WTC11 (cell line): ENCODE measurements at regions not wholly inside any gene's neighbourhood (a gene's known extent, or its start where the extent isn't known, plus 50 kb on each side); places are given as distances from the start of the nearest gene placed in this dataset.
"Not testable (repeated sequence)": the region's sequence is repeated elsewhere in the genome, so short reads cannot be mapped to it uniquely, and the experiment has no call there.

Experiments used
- ATAC-seq: fragments of 200-7000 bp; cut with Tn5 transposase; 2 replicates; pipeline ENCODE4 v1.10.0; 2021; ENCODE audit warnings: mild to moderate bottlenecking, moderate library complexity
- CTCF ChIA-PET: fragments of 300-600 bp; sonication (Branson Sonifier 250); formaldehyde crosslinking; loops from one replicate; lab custom pipeline; 2021; ENCODE audit warnings: antibody characterized with exemption; lab: Charles Lee
- POLR2A ChIA-PET: fragments of 350-600 bp; sonication (Branson Sonifier 250); formaldehyde crosslinking; loops from one replicate; lab custom pipeline; 2021; ENCODE audit warnings: antibody characterized with exemption; lab: Charles Lee
- DNase-seq: peaks from one replicate; pipeline ENCODE4 v3.0.0; 2021; ENCODE audit warnings: low spot score
- H3K27ac Mint-ChIP-seq: 2 replicates; pipeline ENCODE4 v1.8.0; 2021; ENCODE audit warnings: mixed read lengths
- H3K27me3 Mint-ChIP-seq: 2 replicates; pipeline ENCODE4 v1.8.0; 2021; ENCODE audit warnings: low read depth, mild to moderate bottlenecking, moderate library complexity, mixed read lengths
- H3K36me3 Mint-ChIP-seq: 2 replicates; pipeline ENCODE4 v1.8.0; 2021; ENCODE audit warnings: mixed read lengths
- H3K4me1 Mint-ChIP-seq: 2 replicates; pipeline ENCODE4 v1.8.0; 2022; ENCODE audit warnings: mixed read lengths
- H3K4me3 Mint-ChIP-seq: 2 replicates; pipeline ENCODE4 v1.8.0; 2021; ENCODE audit warnings: mild to moderate bottlenecking, moderate library complexity, mixed read lengths
- H3K9me3 Mint-ChIP-seq: 2 replicates; pipeline ENCODE4 v1.8.0; 2021; ENCODE audit warnings: mixed read lengths
- ATF1 ChIP-seq: sonication (generic); formaldehyde crosslinking; IDR thresholded peaks from 2 replicates; pipeline ENCODE4 v1.8.1; 2023; ENCODE audit warnings: mild to moderate bottlenecking, moderate library complexity, missing genetic modification reagents
- ATF2 ChIP-seq: sonication (generic); formaldehyde crosslinking; IDR thresholded peaks from 2 replicates; pipeline ENCODE4 v1.8.1; 2022; ENCODE audit warnings: low read depth, missing genetic modification reagents, borderline replicate concordance
- ATF3 ChIP-seq: sonication (generic); formaldehyde crosslinking; conservative IDR thresholded peaks from 2 replicates; pipeline ENCODE4 v1.8.1; 2022; ENCODE audit warnings: mild to moderate bottlenecking, missing genetic modification reagents
- CBFB ChIP-seq: sonication (generic); formaldehyde crosslinking; IDR thresholded peaks from 2 replicates; pipeline ENCODE4 v1.8.1; 2022; ENCODE audit warnings: mild to moderate bottlenecking, low read depth, missing genetic modification reagents
- CREB1 ChIP-seq: sonication (generic); formaldehyde crosslinking; IDR thresholded peaks from 2 replicates; pipeline ENCODE4 v1.8.0; 2023; ENCODE audit warnings: mild to moderate bottlenecking, missing genetic modification reagents
- E2F1 ChIP-seq: sonication (generic); formaldehyde crosslinking; IDR thresholded peaks from 2 replicates; pipeline ENCODE4 v1.8.0; 2022; ENCODE audit warnings: mild to moderate bottlenecking, missing genetic modification reagents
- EMX1 ChIP-seq: fragments of 250-450 bp; sonication (Bioruptor Pico); IDR thresholded peaks from 2 replicates; pipeline ENCODE4 v1.8.0; 2021; ENCODE audit warnings: mild to moderate bottlenecking
- ESRRA ChIP-seq: sonication (generic); formaldehyde crosslinking; IDR thresholded peaks from 2 replicates; pipeline ENCODE4 v1.8.1; 2022; ENCODE audit warnings: mild to moderate bottlenecking, missing genetic modification reagents, borderline replicate concordance
- GTF2I ChIP-seq: fragments of 250-450 bp; sonication (Bioruptor Pico); conservative IDR thresholded peaks from 2 replicates; pipeline ENCODE4 v1.4.0; 2021; ENCODE audit warnings: mild to moderate bottlenecking
- JAZF1 ChIP-seq: fragments of 250-450 bp; sonication (Bioruptor Pico); IDR thresholded peaks from 2 replicates; pipeline ENCODE4 v1.9.0; 2021; ENCODE audit warnings: moderate library complexity, mild to moderate bottlenecking, inconsistent platforms
- KAT7 ChIP-seq: sonication (generic); formaldehyde crosslinking; IDR thresholded peaks from 2 replicates; pipeline ENCODE4 v1.8.1; 2023; ENCODE audit warnings: missing genetic modification reagents, mild to moderate bottlenecking, borderline replicate concordance
- MXD4 ChIP-seq: fragments of 250-450 bp; sonication (Bioruptor Pico); IDR thresholded peaks from 2 replicates; pipeline ENCODE4 v1.8.0; 2021; ENCODE audit warnings: mild to moderate bottlenecking, moderate library complexity, borderline replicate concordance
- OVOL2 ChIP-seq: fragments of 250-450 bp; sonication (Bioruptor Pico); IDR thresholded peaks from 2 replicates; pipeline ENCODE4 v1.9.0; 2021; ENCODE audit warnings: mild to moderate bottlenecking, borderline replicate concordance
- ZNF263 ChIP-seq: sonication (generic); formaldehyde crosslinking; IDR thresholded peaks from 2 replicates; pipeline ENCODE4 v1.8.1; 2022; ENCODE audit warnings: low read depth, mild to moderate bottlenecking, moderate library complexity, missing genetic modification reagents
- ZNF396 ChIP-seq: fragments of 250-450 bp; sonication (Bioruptor Pico); IDR thresholded peaks from 2 replicates; pipeline ENCODE4 v1.8.0; 2021; ENCODE audit warnings: mild to moderate bottlenecking, moderate library complexity, borderline replicate concordance
- ZNF416 ChIP-seq: fragments of 250-450 bp; sonication (Bioruptor Pico); IDR thresholded peaks from 2 replicates; pipeline ENCODE4 v1.9.0; 2021; ENCODE audit warnings: mild to moderate bottlenecking, inconsistent platforms
- TF ChIP-seq, protein P1 (sequence below): fragments of 200-600 bp; IDR thresholded peaks from 2 replicates; pipeline ENCODE4 v1.8.0; 2022; ENCODE audit warnings: antibody characterized with exemption
- TF ChIP-seq, protein P2 (sequence below): fragments of 250-450 bp; sonication (Bioruptor Pico); IDR thresholded peaks from 2 replicates; pipeline ENCODE4 v1.9.0; 2021; ENCODE audit warnings: moderate library complexity, mild to moderate bottlenecking, inconsistent platforms, borderline replicate concordance

- H3K9me3 Mint-ChIP-seq, result peaks cover 32% of the 10 kb centered on the region
- no peak overlapping the region for H3K27ac Mint-ChIP-seq
- no peak for TF ChIP-seq CREB1 (CRISPR knock-in tag)
- TF ChIP-seq ZNF263, result no peak
- no peak for TF ChIP-seq MXD4 (CRISPR knock-in tag)
- TF ChIP-seq, protein P1, sequence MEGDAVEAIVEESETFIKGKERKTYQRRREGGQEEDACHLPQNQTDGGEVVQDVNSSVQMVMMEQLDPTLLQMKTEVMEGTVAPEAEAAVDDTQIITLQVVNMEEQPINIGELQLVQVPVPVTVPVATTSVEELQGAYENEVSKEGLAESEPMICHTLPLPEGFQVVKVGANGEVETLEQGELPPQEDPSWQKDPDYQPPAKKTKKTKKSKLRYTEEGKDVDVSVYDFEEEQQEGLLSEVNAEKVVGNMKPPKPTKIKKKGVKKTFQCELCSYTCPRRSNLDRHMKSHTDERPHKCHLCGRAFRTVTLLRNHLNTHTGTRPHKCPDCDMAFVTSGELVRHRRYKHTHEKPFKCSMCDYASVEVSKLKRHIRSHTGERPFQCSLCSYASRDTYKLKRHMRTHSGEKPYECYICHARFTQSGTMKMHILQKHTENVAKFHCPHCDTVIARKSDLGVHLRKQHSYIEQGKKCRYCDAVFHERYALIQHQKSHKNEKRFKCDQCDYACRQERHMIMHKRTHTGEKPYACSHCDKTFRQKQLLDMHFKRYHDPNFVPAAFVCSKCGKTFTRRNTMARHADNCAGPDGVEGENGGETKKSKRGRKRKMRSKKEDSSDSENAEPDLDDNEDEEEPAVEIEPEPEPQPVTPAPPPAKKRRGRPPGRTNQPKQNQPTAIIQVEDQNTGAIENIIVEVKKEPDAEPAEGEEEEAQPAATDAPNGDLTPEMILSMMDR, result no peak
- no peak for TF ChIP-seq CBFB (CRISPR knock-in tag)
- no peak for TF ChIP-seq OVOL2 (CRISPR knock-in tag)
- TF ChIP-seq JAZF1 (CRISPR knock-in tag), result no peak
- TF ChIP-seq E2F1 (CRISPR knock-in tag), result no peak
- TF ChIP-seq GTF2I (CRISPR knock-in tag), result no peak
- TF ChIP-seq EMX1 (CRISPR knock-in tag), result no peak
- TF ChIP-seq KAT7 (CRISPR knock-in tag), result no peak
- TF ChIP-seq ZNF416 (CRISPR knock-in tag), result no peak
- TF ChIP-seq, protein P2, sequence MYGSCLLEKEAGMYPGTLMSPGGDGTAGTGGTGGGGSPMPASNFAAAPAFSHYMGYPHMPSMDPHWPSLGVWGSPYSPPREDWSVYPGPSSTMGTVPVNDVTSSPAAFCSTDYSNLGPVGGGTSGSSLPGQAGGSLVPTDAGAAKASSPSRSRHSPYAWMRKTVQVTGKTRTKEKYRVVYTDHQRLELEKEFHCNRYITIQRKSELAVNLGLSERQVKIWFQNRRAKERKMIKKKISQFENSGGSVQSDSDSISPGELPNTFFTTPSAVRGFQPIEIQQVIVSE (CRISPR knock-in tag), result no peak
- TF ChIP-seq ESRRA, result no peak
- no peak for TF ChIP-seq ZNF396 (CRISPR knock-in tag)
- no peak for TF ChIP-seq ATF3 (CRISPR knock-in tag)
- no peak for TF ChIP-seq ATF2 (CRISPR knock-in tag)
- no peak for TF ChIP-seq ATF1
- TF ChIP-seq, all 79 proteins: peak for 0
- Mint-ChIP-seq H3K4me3 (no peak overlapping the region), H3K4me1 (no peaks in the 10 kb centered on the region), H3K27me3 (no peaks in the 10 kb centered on the region), H3K36me3 (peaks cover 12% of the 10 kb centered on the region; the same call in 1 of the 2 replicates)
- POLR2A ChIA-PET, result no interaction called here
- CTCF ChIA-PET, result no interaction called here
- ATAC-seq (no peak), DNase-seq (no peak)
These were observed 1051.7 kb downstream of the ROBO2 start for GRCh38 chr3:78091478-78092119.

DNA sequence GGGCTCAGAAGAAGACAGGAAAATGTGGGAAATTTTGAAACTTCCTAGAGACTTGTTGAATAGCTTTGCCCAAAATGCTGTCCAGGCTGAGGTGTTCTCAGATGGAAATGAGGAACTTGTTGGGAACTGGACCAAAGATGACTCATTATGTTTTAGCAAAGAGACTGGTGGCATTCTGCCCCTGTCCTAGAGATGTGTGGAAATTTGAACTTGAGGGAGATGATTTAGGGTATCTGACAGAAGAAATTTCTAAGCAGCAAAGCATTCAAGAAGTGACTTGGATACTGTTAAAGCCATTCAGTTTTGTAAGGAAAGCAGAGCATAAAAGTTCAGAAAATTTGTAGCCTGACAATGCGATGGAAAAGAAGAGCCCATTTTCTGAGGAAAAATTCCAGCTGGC is 1052.7 kb downstream of the ROBO2 start:
- H3K27ac Mint-ChIP-seq, H3K4me3 Mint-ChIP-seq, H3K27me3 Mint-ChIP-seq, CTCF ChIA-PET, ATAC-seq, H3K4me1 Mint-ChIP-seq, POLR2A ChIA-PET, DNase-seq: not testable (repeated sequence)
- Mint-ChIP-seq H3K36me3 (peaks cover 12% of the 10 kb centered on the region; the same call in 1 of the 2 replicates), H3K9me3 (peaks cover 32% of the 10 kb centered on the region)
